Bronchial epithelial cell (primary cell): ENCODE measurements at regions not wholly inside any gene's neighbourhood (a gene's known extent, or its start where the extent isn't known, plus 50 kb on each side); places are given as distances from the start of the nearest gene placed in this dataset.
"Not testable (repeated sequence)": the region's sequence is repeated elsewhere in the genome, so short reads cannot be mapped to it uniquely, and the experiment has no call there.

Experiments
- DNase-seq: peaks from one replicate; pipeline ENCODE4 v3.0.0-alpha.2; 2010; ENCODE audit warnings: low read depth
- FAIRE-seq: peaks from 2 replicates; lab custom pipeline; 2011; peaks lifted over from hg19 to GRCh38; lab: Jason Lieb, UNC
- H3K27me3 ChIP-seq: 2 replicates; pipeline ENCODE4 v1.5.1; 2011; ENCODE audit warnings: low read length; ENCODE audit not compliant: control insufficient read depth, insufficient read depth
- H3K36me3 ChIP-seq: 2 replicates; pipeline ENCODE4 v1.5.1; 2011; ENCODE audit warnings: low read length; ENCODE audit not compliant: control insufficient read depth, insufficient read depth
- H3K4me3 ChIP-seq: 2 replicates; pipeline ENCODE4 v1.5.1; 2011; ENCODE audit warnings: mild to moderate bottlenecking, low read depth, low read length, control low read depth
- TF ChIP-seq, protein P1 (sequence below): IDR thresholded peaks from 2 replicates; pipeline ENCODE4 v1.5.1; 2011; ENCODE audit warnings: mild to moderate bottlenecking, moderate library complexity, low read length, control low read depth, inconsistent platforms; ENCODE audit not compliant: insufficient read depth, severe bottlenecking

DNA sequence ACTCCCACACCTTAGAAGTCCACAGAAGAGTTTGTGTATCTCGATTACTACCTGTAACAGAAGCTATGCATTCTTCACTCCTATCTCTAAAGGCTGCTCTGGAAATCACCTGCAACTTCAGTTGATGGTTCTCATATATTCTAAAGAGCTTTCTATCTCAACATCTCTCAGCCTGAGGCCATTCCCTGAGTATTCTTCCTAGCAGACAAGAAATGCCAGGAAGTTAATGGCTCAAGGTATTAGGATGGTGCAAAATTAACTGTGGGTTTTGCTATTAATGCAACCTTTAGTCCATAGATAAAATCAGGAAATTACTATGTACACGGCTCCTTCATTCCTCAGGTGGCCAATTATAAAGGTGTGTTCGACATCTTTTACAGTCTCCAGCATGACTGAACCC lies 290.1 kb downstream of the ZNF716 start:
- not testable (repeated sequence) for H3K36me3 ChIP-seq, DNase-seq, H3K4me3 ChIP-seq, FAIRE-seq, H3K27me3 ChIP-seq

DNA sequence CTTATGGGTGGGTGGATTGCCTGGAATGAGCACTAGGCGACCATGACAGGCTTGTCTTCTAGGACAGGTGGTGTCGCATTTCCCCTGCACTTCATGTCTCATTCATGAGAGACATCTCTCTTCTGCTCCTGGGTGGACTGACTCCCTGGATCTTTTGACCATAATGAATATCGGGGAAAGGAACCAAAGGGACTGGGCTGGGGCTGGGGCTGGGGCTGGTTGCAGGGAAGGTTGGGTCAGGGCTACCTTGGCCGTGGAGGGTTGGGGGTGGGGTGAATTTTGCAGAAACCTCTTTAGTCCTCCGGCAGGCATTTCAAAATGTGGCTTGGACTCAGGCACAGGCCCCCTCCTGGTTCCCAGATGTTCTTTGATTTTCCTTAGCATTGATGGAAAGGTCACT lies 319.2 kb downstream of the ZNF716 start:
- Histone ChIP-seq H3K4me3 (no peak overlapping the region), H3K36me3 (no peaks in the 10 kb centered on the region), H3K27me3 (no peaks in the 10 kb centered on the region)
- TF ChIP-seq, protein P1, sequence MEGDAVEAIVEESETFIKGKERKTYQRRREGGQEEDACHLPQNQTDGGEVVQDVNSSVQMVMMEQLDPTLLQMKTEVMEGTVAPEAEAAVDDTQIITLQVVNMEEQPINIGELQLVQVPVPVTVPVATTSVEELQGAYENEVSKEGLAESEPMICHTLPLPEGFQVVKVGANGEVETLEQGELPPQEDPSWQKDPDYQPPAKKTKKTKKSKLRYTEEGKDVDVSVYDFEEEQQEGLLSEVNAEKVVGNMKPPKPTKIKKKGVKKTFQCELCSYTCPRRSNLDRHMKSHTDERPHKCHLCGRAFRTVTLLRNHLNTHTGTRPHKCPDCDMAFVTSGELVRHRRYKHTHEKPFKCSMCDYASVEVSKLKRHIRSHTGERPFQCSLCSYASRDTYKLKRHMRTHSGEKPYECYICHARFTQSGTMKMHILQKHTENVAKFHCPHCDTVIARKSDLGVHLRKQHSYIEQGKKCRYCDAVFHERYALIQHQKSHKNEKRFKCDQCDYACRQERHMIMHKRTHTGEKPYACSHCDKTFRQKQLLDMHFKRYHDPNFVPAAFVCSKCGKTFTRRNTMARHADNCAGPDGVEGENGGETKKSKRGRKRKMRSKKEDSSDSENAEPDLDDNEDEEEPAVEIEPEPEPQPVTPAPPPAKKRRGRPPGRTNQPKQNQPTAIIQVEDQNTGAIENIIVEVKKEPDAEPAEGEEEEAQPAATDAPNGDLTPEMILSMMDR, result no peak
- no peak for DNase-seq
- FAIRE-seq, result no peak

DNA sequence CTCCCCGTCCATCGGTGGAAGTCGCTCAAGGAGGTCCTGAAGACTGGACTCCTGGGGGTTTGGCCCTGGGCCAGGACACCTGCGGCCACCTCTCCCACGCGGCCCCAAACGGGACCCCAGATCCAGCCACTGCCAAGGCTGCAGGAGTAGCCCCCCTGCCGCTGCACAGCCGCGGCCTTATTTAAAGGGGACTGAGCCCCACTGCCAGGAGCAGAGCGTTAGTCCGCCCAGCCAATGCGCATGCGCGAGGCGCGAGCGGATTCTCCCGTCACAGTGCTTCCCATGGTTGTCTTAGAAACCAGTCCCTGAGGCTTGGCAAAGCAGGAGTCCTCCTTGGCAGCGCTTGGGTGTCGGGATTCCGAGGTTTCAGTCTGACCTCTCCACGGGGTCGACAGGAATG lies 320.0 kb downstream of the ZNF716 start:
- peak; percentile 55 for FAIRE-seq

DNA sequence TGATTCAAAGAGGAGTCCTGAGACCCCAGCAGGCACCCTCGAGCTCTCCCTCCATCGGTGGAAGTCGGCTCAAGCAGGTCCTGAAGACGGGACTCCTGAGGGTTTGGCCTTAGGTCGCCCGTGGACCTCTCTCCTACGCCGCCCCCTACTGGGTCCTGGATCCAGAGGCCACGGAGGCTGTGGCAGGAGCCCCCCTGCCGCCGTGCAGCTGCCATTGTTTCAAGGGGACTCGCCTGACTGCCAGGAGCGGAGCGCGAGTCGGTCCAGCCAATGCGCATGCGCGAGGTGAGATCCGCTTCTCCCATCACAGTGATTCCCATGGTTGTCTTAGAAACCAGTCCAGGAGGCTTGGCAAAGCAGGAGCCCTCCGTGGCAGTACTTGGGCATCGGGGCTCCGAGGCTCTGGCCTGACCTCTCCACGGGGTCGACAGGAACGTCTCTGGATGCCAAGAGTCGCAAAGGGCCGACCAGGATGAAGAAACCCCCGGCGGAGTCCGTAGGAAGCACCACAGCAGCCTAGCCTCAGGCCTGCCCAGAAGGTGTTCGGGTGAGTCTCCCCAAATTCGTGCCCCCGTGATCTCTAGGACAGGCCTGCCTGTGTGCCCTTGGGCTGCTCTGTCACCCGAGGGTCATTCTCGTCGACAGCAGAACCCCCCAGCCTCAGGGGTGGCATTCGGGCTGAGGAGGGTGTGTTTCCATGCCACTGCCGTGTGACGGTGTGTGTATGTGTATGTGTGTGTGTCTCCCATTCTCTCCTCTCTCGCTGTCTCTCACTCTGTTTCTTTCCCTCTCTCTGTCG lies 322.3 kb downstream of the ZNF716 start:
- TF ChIP-seq, protein P1, result no peak

More for the DNA sequence above, 320.0 kb downstream of the ZNF716 start:
- no peak for DNase-seq
- Histone ChIP-seq H3K27me3 (no peaks in the 10 kb centered on the region), H3K36me3 (no peaks in the 10 kb centered on the region), H3K4me3 (no peak overlapping the region)
- TF ChIP-seq, protein P1, result no peak

DNA sequence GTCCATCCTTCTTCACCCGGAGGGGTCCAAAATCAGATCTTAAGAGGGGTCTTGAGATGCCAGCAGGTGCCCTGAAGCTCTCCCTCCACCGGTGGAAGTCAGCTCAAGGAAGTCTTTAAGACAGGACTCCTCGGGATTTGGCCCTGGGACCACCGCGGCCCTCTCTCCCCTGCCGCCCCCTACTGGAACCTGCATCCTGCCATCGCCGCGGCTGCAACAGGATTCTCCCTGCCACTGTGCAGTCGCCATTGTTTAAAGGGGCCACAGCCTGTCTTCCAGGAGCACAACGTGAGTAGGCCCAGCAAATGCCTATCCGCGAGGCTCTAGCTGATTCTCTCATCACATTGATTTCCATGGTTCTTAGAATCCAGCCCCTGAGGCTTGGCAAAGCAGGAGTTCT lies 324.3 kb downstream of the ZNF716 start:
- TF ChIP-seq, protein P1, result no peak
- no peak for FAIRE-seq
- H3K4me3 ChIP-seq, result no peak overlapping the region
- no peaks in the 10 kb centered on the region for H3K36me3 ChIP-seq
- no peak for DNase-seq
- no peaks in the 10 kb centered on the region for H3K27me3 ChIP-seq

More for the DNA sequence above, 322.3 kb downstream of the ZNF716 start:
- FAIRE-seq, result no peak
- DNase-seq, result no peak
- Histone ChIP-seq H3K27me3 (no peaks in the 10 kb centered on the region), H3K4me3 (no peak overlapping the region), H3K36me3 (no peaks in the 10 kb centered on the region)

DNA sequence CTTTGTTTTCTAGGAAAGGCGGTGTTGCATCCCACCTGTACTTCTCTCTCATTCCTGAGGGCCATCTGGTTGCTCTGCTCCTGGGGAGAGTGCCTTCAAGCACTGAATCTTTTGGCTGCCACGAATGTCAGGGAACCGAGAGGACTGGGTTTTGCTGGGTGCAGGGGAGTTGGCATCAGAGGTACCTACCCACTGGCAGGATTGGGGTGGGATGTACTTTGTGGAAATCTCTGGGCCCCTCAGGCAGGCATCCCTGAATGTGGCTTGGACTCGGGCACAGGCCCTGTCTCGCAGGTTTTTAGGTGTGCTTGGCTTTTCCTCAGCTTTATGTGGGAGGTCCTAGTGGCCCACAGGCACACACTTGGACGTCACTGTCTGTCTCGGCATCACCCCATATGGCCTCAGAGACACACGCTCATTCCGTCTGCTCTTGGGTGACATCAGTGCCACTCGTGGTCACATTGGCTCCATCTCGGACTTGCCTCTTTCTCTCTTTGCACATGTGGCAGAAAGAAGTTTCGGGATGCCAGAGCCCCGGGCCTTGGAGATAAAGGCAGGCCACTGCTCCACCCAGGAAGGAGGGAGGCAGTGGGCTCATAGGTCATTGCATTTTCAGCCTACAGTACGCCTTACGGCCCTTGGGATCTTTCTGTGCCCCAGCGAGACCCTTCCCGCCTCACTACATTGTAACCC lies 325.6 kb downstream of the ZNF716 start:
- no peak overlapping the region for H3K4me3 ChIP-seq
- FAIRE-seq (no peak), DNase-seq (no peak)
- TF ChIP-seq, protein P1, result no peak
- H3K27me3 ChIP-seq, result no peaks in the 10 kb centered on the region
- H3K36me3 ChIP-seq, result no peaks in the 10 kb centered on the region

DNA sequence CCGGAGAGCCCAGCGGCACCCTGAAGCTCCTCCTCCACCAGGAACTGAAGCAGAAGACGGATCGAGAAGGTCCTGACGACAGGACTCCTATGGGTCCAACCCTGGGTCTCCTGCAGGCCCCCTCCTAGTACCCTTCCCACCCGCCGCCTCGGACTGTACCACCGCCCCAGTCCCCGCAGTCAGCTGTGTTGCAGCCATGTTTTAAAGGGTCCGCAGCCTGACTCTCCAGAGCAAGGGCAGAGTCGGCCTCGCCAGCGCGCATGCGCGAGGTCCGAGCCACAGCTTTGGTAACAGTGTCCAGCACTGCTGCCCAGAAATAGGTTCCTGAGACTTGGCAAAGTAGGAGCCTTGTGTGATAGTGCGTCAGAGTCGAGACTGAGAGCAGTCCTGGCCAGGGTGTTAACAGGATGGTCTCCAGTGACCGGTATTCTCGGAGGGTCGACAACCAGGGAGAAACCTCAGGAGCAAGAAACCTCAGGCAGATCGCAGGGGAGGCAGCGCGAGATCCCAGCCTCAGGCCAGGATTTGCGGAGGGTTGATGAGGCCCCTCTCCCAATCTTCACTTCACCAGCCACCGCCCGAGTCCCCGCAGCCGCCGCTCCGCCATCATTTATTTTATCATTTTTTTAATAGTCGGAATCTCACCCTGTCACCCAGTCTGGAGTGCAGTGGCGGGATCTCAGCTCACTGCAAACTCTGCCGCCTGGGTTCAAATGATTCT lies 326.3 kb downstream of the ZNF716 start:
- not testable (repeated sequence) for H3K4me3 ChIP-seq, FAIRE-seq, H3K36me3 ChIP-seq, H3K27me3 ChIP-seq, DNase-seq
